ENCODE measurements at regions not wholly inside any gene's neighbourhood (a gene's known extent, or its start where the extent isn't known, plus 50 kb on each side); places are given as distances from the start of the nearest gene placed in this dataset.

DNA sequence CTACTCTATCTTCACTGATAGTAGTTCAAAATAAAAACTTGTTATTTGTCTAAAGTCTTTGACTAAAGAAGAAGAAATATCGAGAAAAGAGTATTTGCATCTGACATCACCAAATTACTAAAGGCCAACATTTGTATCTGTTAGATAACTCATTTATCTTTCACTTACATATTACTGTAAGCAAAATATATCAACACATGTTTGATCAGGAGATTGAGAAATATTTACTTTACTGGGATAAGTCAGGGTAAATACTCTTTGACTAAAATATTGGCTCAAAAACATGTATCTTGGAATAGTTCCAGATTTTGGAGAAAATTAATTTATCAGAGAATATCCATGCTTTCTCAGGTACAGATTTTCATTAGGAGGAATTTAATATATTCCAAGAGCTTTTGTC is 306.0 kb downstream of the TENT5A start:
- DNase-seq = no peak
- 49 to 82% methylated on average over 1 of the region's 1 CpG for WGBS, 2 donors

DNA sequence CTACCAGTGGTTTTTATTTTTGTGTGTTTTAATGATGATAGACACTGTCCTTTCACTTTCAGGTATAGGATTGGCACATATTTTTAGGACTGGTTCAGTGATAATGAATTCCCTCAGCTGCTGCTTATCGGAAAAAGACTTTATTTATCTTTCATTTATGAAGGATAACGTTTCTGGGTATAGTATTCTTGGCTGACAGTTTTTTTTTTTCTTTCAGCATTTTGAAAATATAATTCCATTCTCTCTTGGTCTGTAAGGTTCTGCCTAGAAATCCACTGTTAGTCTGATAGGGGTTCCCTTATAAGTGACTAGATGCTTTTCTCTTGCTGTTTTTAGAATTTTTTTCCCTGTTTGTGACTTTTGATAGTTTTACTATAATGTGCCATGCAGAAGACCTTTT is 313.1 kb downstream of the TENT5A start:
- TF ChIP-seq, protein P1, sequence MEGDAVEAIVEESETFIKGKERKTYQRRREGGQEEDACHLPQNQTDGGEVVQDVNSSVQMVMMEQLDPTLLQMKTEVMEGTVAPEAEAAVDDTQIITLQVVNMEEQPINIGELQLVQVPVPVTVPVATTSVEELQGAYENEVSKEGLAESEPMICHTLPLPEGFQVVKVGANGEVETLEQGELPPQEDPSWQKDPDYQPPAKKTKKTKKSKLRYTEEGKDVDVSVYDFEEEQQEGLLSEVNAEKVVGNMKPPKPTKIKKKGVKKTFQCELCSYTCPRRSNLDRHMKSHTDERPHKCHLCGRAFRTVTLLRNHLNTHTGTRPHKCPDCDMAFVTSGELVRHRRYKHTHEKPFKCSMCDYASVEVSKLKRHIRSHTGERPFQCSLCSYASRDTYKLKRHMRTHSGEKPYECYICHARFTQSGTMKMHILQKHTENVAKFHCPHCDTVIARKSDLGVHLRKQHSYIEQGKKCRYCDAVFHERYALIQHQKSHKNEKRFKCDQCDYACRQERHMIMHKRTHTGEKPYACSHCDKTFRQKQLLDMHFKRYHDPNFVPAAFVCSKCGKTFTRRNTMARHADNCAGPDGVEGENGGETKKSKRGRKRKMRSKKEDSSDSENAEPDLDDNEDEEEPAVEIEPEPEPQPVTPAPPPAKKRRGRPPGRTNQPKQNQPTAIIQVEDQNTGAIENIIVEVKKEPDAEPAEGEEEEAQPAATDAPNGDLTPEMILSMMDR (IDR thresholded peaks at IDR 0.05; ENCODE audit: control extremely low read depth, extremely low read depth) = no peak
- WGBS, 2 donors = 79 to 85% methylated on average over 2 of the region's 2 CpGs
- no peaks in the 10 kb centered on the region for H3K36me3 ChIP-seq (ENCODE audit: control insufficient read depth in 4 of 4, insufficient read depth in 4 of 4, low read length in 4 of 4)
- H3K27me3 ChIP-seq (ENCODE audit: control insufficient read depth in 3 of 3, insufficient read depth in 3 of 3, low read length in 2 of 3) = no peaks in the 10 kb centered on the region
- H3K4me3 ChIP-seq = no peak overlapping the region
- no peaks in the 10 kb centered on the region for H3K4me1 ChIP-seq (ENCODE audit: control insufficient read depth in 5 of 5, insufficient read depth in 5 of 5, low read length in 5 of 5)
- H3K9me3 ChIP-seq (ENCODE audit: control insufficient read depth in 4 of 4, insufficient read depth in 3 of 4, low read length in 3 of 4) = peaks cover 0 to 20% (median 3%) of the 10 kb centered on the region in 4 donors
- no peak for DNase-seq
- H3K9ac ChIP-seq (ENCODE audit: insufficient read depth in 1 of 2, low read length in 2 of 2) = no peak overlapping the region
- no peak for ATAC-seq (ENCODE audit: insufficient read depth, low FRiP score)
- no peak overlapping the region for H3K27ac ChIP-seq (ENCODE audit: low read depth in 1 of 2, low read length in 1 of 2)

More for the DNA sequence above, 306.0 kb downstream of the TENT5A start:
- Histone ChIP-seq H3K27ac (ENCODE audit: low read depth in 1 of 2, low read length in 1 of 2) (no peak overlapping the region), H3K9me3 (ENCODE audit: control insufficient read depth in 4 of 4, insufficient read depth in 3 of 4, low read length in 3 of 4) (no peaks in the 10 kb centered on the region), H3K36me3 (ENCODE audit: control insufficient read depth in 4 of 4, insufficient read depth in 4 of 4, low read length in 4 of 4) (no peaks in the 10 kb centered on the region), H3K27me3 (ENCODE audit: control insufficient read depth in 3 of 3, insufficient read depth in 3 of 3, low read length in 2 of 3) (no peaks in the 10 kb centered on the region), H3K4me1 (ENCODE audit: control insufficient read depth in 5 of 5, insufficient read depth in 5 of 5, low read length in 5 of 5) (peaks cover 0 to 1% (median 0%) of the 10 kb centered on the region in 5 donors), H3K9ac (ENCODE audit: insufficient read depth in 1 of 2, low read length in 2 of 2) (no peak overlapping the region), H3K4me3 (no peak overlapping the region)
- ATAC-seq (ENCODE audit: insufficient read depth, low FRiP score) = no peak
- TF ChIP-seq, protein P1 (IDR thresholded peaks at IDR 0.05; ENCODE audit: control extremely low read depth, extremely low read depth) = no peak

DNA sequence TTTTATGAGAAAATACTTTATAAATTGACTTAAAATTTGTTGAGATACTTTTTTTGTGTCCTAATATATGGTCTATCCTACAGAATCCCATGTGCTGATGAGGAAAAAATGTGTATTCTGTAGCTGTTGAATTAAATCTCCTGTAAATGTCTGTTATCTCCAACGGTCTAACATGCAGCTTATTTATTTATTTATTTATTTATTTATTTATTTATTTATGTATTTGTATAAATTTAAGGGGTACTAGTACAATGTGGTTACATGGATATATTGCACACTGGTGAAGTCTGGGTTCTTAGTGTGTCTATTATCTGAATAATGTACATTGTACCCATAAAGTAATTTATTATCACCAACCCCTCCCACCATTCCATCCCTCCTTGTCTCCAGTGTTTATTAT is 315.5 kb downstream of the TENT5A start:
- 63 to 68% methylated on average over 1 of the region's 1 CpG for WGBS, 2 donors
- ATAC-seq (ENCODE audit: insufficient read depth, low FRiP score) = no peak
- Histone ChIP-seq H3K27me3 (ENCODE audit: control insufficient read depth in 3 of 3, insufficient read depth in 3 of 3, low read length in 2 of 3) (no peaks in the 10 kb centered on the region), H3K4me1 (ENCODE audit: control insufficient read depth in 5 of 5, insufficient read depth in 5 of 5, low read length in 5 of 5) (no peaks in the 10 kb centered on the region), H3K4me3 (no peak overlapping the region), H3K27ac (ENCODE audit: low read depth in 1 of 2, low read length in 1 of 2) (no peak overlapping the region), H3K36me3 (ENCODE audit: control insufficient read depth in 4 of 4, insufficient read depth in 4 of 4, low read length in 4 of 4) (no peaks in the 10 kb centered on the region), H3K9me3 (ENCODE audit: control insufficient read depth in 4 of 4, insufficient read depth in 3 of 4, low read length in 3 of 4) (peaks cover 0 to 20% (median 3%) of the 10 kb centered on the region in 4 donors), H3K9ac (ENCODE audit: insufficient read depth in 1 of 2, low read length in 2 of 2) (no peak overlapping the region)
- TF ChIP-seq, protein P1 (IDR thresholded peaks at IDR 0.05; ENCODE audit: control extremely low read depth, extremely low read depth) = no peak
- no peak for DNase-seq

DNA sequence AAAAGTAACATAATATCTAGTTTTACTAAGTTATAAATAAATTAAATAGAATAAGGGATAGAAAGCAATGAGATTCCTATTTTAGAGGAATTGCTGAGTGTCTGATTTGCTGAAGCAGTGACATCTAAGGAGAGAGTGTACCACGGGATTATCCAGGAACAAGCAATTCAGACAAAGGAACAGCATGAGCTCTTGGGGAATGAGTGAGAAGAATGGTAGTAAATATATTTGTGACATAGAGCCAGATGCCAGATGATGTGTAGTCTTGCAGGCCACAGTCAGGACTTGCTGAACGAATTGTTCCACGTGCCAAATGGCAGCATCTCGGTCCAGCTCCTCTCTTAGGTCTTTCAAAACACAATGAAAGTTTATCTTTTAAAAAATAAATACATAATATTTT is 339.2 kb downstream of the TENT5A start:
- ATAC-seq (ENCODE audit: insufficient read depth, low FRiP score) (no peak), DNase-seq (no peak)
- H3K36me3 ChIP-seq (ENCODE audit: control insufficient read depth in 4 of 4, insufficient read depth in 4 of 4, low read length in 4 of 4) = no peaks in the 10 kb centered on the region
- peaks cover 0 to 3% (median 0%) of the 10 kb centered on the region in 4 donors for H3K9me3 ChIP-seq (ENCODE audit: control insufficient read depth in 4 of 4, insufficient read depth in 3 of 4, low read length in 3 of 4)
- H3K27me3 ChIP-seq (ENCODE audit: control insufficient read depth in 3 of 3, insufficient read depth in 3 of 3, low read length in 2 of 3) = no peaks in the 10 kb centered on the region
- TF ChIP-seq, protein P1 (IDR thresholded peaks at IDR 0.05; ENCODE audit: control extremely low read depth, extremely low read depth) = no peak
- no peak overlapping the region for H3K4me3 ChIP-seq
- H3K9ac ChIP-seq (ENCODE audit: insufficient read depth in 1 of 2, low read length in 2 of 2) = no peak overlapping the region
- H3K27ac ChIP-seq (ENCODE audit: low read depth in 1 of 2, low read length in 1 of 2) = no peak overlapping the region
- H3K4me1 ChIP-seq (ENCODE audit: control insufficient read depth in 5 of 5, insufficient read depth in 5 of 5, low read length in 5 of 5) = no peaks in the 10 kb centered on the region
- 86 to 88% methylated on average over 4 of the region's 4 CpGs for WGBS, 2 donors

All from lung (tissue), 11 donors.